ENCODE measurements at regions not wholly inside any gene's neighbourhood (a gene's known extent, or its start where the extent isn't known, plus 50 kb on each side); places are given as distances from the start of the nearest gene placed in this dataset.

GRCh38 chr16:49121636-49122035 is 160.0 kb downstream of the CBLN1 start:
- no peak for DNase-seq

- no peak for DNase-seq
These were observed 161.0 kb downstream of the CBLN1 start for GRCh38 chr16:49120631-49121030.

GRCh38 chr16:49116873-49117272 is 164.8 kb downstream of the CBLN1 start:
- DNase-seq, result no peak

- DNase-seq, result no peak
These were observed 165.7 kb downstream of the CBLN1 start for GRCh38 chr16:49115956-49116355.

GRCh38 chr16:49112754-49113153 is 168.9 kb downstream of the CBLN1 start:
- DNase-seq, result no peak

- no peak for DNase-seq
These were observed 170.3 kb downstream of the CBLN1 start for GRCh38 chr16:49111351-49111750.

- DNase-seq, result no peak
These were observed 173.0 kb downstream of the CBLN1 start for GRCh38 chr16:49108611-49109010.

GRCh38 chr16:49103298-49103697 is 178.3 kb downstream of the CBLN1 start:
- no peak for DNase-seq

GRCh38 chr16:49101997-49102396 is 179.6 kb downstream of the CBLN1 start:
- DNase-seq, result no peak

GRCh38 chr16:49100366-49100765 is 181.3 kb downstream of the CBLN1 start:
- DNase-seq, result no peak

- DNase-seq, result no peak
These were observed 183.7 kb downstream of the CBLN1 start for GRCh38 chr16:49097964-49098363.

- no peak for DNase-seq
These were observed 185.3 kb downstream of the CBLN1 start for GRCh38 chr16:49096176-49096945.

GRCh38 chr16:49095539-49095938 is 186.1 kb downstream of the CBLN1 start:
- no peak for DNase-seq

- DNase-seq, result no peak
These were observed 187.2 kb downstream of the CBLN1 start for GRCh38 chr16:49094471-49094870.

GRCh38 chr16:49093939-49094338 is 187.7 kb downstream of the CBLN1 start:
- no peak for DNase-seq

GRCh38 chr16:49092704-49093103 is 188.9 kb downstream of the CBLN1 start:
- DNase-seq, result no peak

- no peak for DNase-seq
These were observed 192.1 kb downstream of the CBLN1 start for GRCh38 chr16:49089533-49089932.

- no peak for DNase-seq
These were observed 192.6 kb downstream of the CBLN1 start for GRCh38 chr16:49089039-49089438.

GRCh38 chr16:49085686-49086085 is 196.0 kb downstream of the CBLN1 start:
- DNase-seq, result no peak

- no peak for DNase-seq
These were observed 196.8 kb downstream of the CBLN1 start for GRCh38 chr16:49084628-49085390.

GRCh38 chr16:49081554-49081953 is 200.1 kb downstream of the CBLN1 start:
- no peak for DNase-seq

- DNase-seq, result no peak
These were observed 200.6 kb downstream of the CBLN1 start for GRCh38 chr16:49081086-49081485.

GRCh38 chr16:49078571-49078970 is 203.1 kb downstream of the CBLN1 start:
- no peak for DNase-seq

- no peak for DNase-seq
These were observed 203.5 kb downstream of the CBLN1 start for GRCh38 chr16:49078104-49078503.
